Heart left ventricle (tissue), 16 donors: ENCODE measurements at regions not wholly inside any gene's neighbourhood (a gene's known extent, or its start where the extent isn't known, plus 50 kb on each side); places are given as distances from the start of the nearest gene placed in this dataset.

ENCODE experiments used
- ATAC-seq, 4 donors: fragments of 200-7000 bp; cut with Tn5 transposase; one replicate each; pipeline ENCODE4 v1.9.1; 2020 to 2022; ENCODE audit warnings: moderate library complexity in 4 of 4, mild to moderate bottlenecking in 3 of 4, moderate number of reproducible peaks in 1 of 4
- DNase-seq, 5 donors: peaks; one replicate each; pipeline ENCODE4 v3.0.0-alpha.2; 2020
- H3K27ac ChIP-seq, 12 donors: fragments of 200-600 bp; sonication (generic) in 4 of 12; one replicate each; pipeline versions ENCODE4 v1.5.0 to v1.8.0; 2016 to 2022; ENCODE audit warnings: mild to moderate bottlenecking in 2 of 12
- H3K27me3 ChIP-seq, 9 donors: fragments of 200-600 bp; sonication (generic) in 2 of 9; one replicate each; pipeline versions ENCODE4 v1.5.1 to v1.8.0; 2016 to 2022; ENCODE audit warnings: mild to moderate bottlenecking in 3 of 9
- H3K36me3 ChIP-seq, 9 donors: fragments of 200-600 bp; sonication (generic) in 2 of 9; one replicate each; pipeline versions ENCODE4 v1.5.0 to v1.8.0; 2018 to 2022; ENCODE audit warnings: mild to moderate bottlenecking in 2 of 9
- H3K4me1 ChIP-seq, 12 donors: fragments of 200-600 bp; sonication (generic) in 4 of 12; one replicate each; pipeline versions ENCODE4 v1.5.0 to v1.8.0; 2016 to 2022; ENCODE audit warnings: mild to moderate bottlenecking in 3 of 12
- H3K4me3 ChIP-seq, 12 donors: fragments of 200-600 bp; sonication (generic) in 4 of 12; one replicate each; pipeline versions ENCODE4 v1.5.0 to v1.8.0; 2017 to 2022; ENCODE audit warnings: mild to moderate bottlenecking in 9 of 12, moderate library complexity in 4 of 12
- H3K9me3 ChIP-seq, 12 donors: fragments of 200-600 bp; sonication (generic) in 4 of 12; one replicate each; pipeline versions ENCODE4 v1.5.0 to v1.8.0; 2016 to 2022; ENCODE audit warnings: mild to moderate bottlenecking in 1 of 12
- CTCF ChIP-seq, 12 donors: fragments of 200-600 bp; sonication (generic) in 4 of 12; IDR thresholded peaks; one replicate each; pipeline versions ENCODE4 v1.5.0 to v1.8.0; 2018 to 2022; ENCODE audit warnings: antibody characterized with exemption in 12 of 12, mild to moderate bottlenecking in 5 of 12
- POLR2A ChIP-seq, 2 donors: fragments of 450-650 bp; IDR thresholded peaks; one replicate each; pipeline ENCODE4 v1.6.1; 2017; ENCODE audit warnings: antibody characterized with exemption in 2 of 2, mild to moderate bottlenecking in 2 of 2, moderate library complexity in 2 of 2
- WGBS, 4 donors: extraction: QIAGEN DNeasy Blood & Tissue Kit in 2 of 4; methylation state at CpG; one replicate each; pipeline versions ENCODE4 v1.1.5 to v1.1.7; 2013 to 2018; 5-methylcytosine and 5-hydroxymethylcytosine counted together
- intact Hi-C, 10 donors: fragments of 100-400 bp; cut with DNase I; formaldehyde crosslinking; loops; one replicate each; pipeline versions ENCODE4 v1.11.1 to v1.14.2; 2022
- donor health status: ischemic (EF 13 %, LVEDD 7.1; RV severe dilation, severe dysfunction).
- donor health status: healthy with polysubstance abuse.
- donor health status: DM: no; HTN: yes; CAD: no.
- donor health status: DM: no; HTN: no; CAD: no.
- donor health status: ischemic (EF 25% LVEDD 6.9; RV normal size, moderate dysfunction).
- donor health status: ischemic (EF 25% LVEDD 5.7; RV mildly dilated, moderate dysfunction).
- donor health status: healthy.
- donor health status: DM: yes; HTN: yes; CAD: no.
- donor health status: ischemic (EF 35%, LVEDD 5.7; RV mildly dilated, moderate dysfunction).
- donor health status: nonischemic (EF 11% LVEDD 7.7; RV severe dilation, severe dysfunction).
- donor health status: DM: yes; HTN: yes; CAD: no.
- donor health status: PGD.
- donor health status: ischemic (EF 29% LVEDD 5.4; RV normal size, mild dysfunction).
- donor health status: nonischemic (EF 23%, LVEDD 6.1; RV moderate dilation, normal function).

GRCh38 chr18:67864677-67865340 is 348.3 kb upstream of the DSEL start:
- Histone ChIP-seq H3K27ac (no peak overlapping the region), H3K36me3 (no peaks in the 10 kb centered on the region), H3K9me3 (peaks cover 0 to 5% (median 0%) of the 10 kb centered on the region in 12 donors), H3K4me1 (no peaks in the 10 kb centered on the region), H3K27me3 (no peaks in the 10 kb centered on the region), H3K4me3 (no peak overlapping the region)
- TF ChIP-seq POLR2A (IDR thresholded peaks at IDR 0.05), result no peak
- no peak for TF ChIP-seq CTCF (IDR thresholded peaks at IDR 0.05)
- DNase-seq (no peak), ATAC-seq (no peak)
- intact Hi-C loops, result no loop called here
- 60 to 74% (median 70%) methylated on average over 2 of the region's 2 CpGs for WGBS, 4 donors

DNA sequence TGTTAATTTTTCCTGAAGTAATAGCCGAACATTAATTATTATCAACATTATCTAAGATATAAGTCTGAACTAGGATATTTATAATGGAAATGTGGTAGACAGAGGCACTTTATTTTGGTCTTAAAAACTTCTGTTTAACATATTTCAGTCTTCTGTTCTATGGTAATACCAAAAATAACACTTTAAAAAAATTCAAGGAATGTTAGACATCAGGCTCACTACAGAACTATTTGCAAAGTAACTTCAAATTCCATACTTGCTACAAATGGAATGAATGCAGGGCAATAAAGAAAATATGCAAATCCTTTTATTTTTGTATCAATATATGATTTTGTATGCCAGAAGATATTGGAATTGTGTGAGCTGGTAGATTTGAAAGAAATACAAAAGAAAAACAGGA is 345.5 kb upstream of the DSEL start:
- ATAC-seq (no peak), DNase-seq (no peak)
- WGBS, 4 donors, result 76 to 85% (median 81%) methylated on average over 1 of the region's 1 CpG
- no peaks in the 10 kb centered on the region for H3K4me1 ChIP-seq
- no peak overlapping the region for H3K27ac ChIP-seq
- TF ChIP-seq POLR2A (IDR thresholded peaks at IDR 0.05), result no peak
- no peak for TF ChIP-seq CTCF (IDR thresholded peaks at IDR 0.05)
- intact Hi-C loops, result no loop called here
- no peak overlapping the region for H3K4me3 ChIP-seq
- H3K27me3 ChIP-seq, result no peaks in the 10 kb centered on the region
- no peaks in the 10 kb centered on the region for H3K36me3 ChIP-seq
- peaks cover 0 to 15% (median 0%) of the 10 kb centered on the region in 12 donors for H3K9me3 ChIP-seq

- no peak for DNase-seq
- Histone ChIP-seq H3K27me3 (no peaks in the 10 kb centered on the region), H3K4me1 (no peaks in the 10 kb centered on the region), H3K9me3 (peaks cover 0 to 11% (median 0%) of the 10 kb centered on the region in 12 donors), H3K27ac (no peak overlapping the region), H3K4me3 (no peak overlapping the region), H3K36me3 (no peaks in the 10 kb centered on the region)
- intact Hi-C loops, result no loop called here
- ATAC-seq, result no peak
- TF ChIP-seq POLR2A (IDR thresholded peaks at IDR 0.05) (no peak), CTCF (IDR thresholded peaks at IDR 0.05) (no peak)
Measured at GRCh38 chr18:67854340-67854739, 337.8 kb upstream of the DSEL start.

GRCh38 chr18:67846422-67847098 is 330.0 kb upstream of the DSEL start:
- no peak for TF ChIP-seq POLR2A (IDR thresholded peaks at IDR 0.05)
- TF ChIP-seq CTCF (IDR thresholded peaks at IDR 0.05), result no peak
- WGBS, 4 donors, result 89 to 94% (median 90%) methylated on average over 4 of the region's 4 CpGs
- no peak for ATAC-seq

More at GRCh38 chr18:67846422-67847098, 330.0 kb upstream of the DSEL start:
- intact Hi-C loops, result no loop called here
- Histone ChIP-seq H3K4me3 (no peak overlapping the region), H3K27ac (no peak overlapping the region), H3K9me3 (no peaks in the 10 kb centered on the region), H3K36me3 (no peaks in the 10 kb centered on the region), H3K27me3 (no peaks in the 10 kb centered on the region), H3K4me1 (no peaks in the 10 kb centered on the region)
- no peak for DNase-seq
